Mesendoderm (in vitro differentiated cells): ENCODE measurements at regions not wholly inside any gene's neighbourhood (a gene's known extent, or its start where the extent isn't known, plus 50 kb on each side); places are given as distances from the start of the nearest gene placed in this dataset.

Source experiments
- DNase-seq: peaks from one replicate; pipeline ENCODE4 v3.0.0; 2013
- H2AK5ac ChIP-seq: 2 replicates; pipeline ENCODE4 v1.6.1; 2013; ENCODE audit warnings: low read length, inconsistent platforms
- H2BK120ac ChIP-seq: 2 replicates; pipeline ENCODE4 v1.6.1; 2013; ENCODE audit warnings: low read depth, mild to moderate bottlenecking, low read length, moderate library complexity, mixed read lengths
- H2BK15ac ChIP-seq: replicated peaks from 2 replicates; pipeline ENCODE4 v1.6.1; 2013; ENCODE audit warnings: low read depth, mild to moderate bottlenecking, moderate library complexity
- H2BK5ac ChIP-seq: 2 replicates; pipeline ENCODE4 v1.6.1; 2013; ENCODE audit warnings: low read length, inconsistent platforms
- H3K18ac ChIP-seq: 2 replicates; pipeline ENCODE4 v1.6.1; 2013; ENCODE audit warnings: mild to moderate bottlenecking, low read length, mixed read lengths
- H3K23ac ChIP-seq: one replicate; pipeline ENCODE4 v1.6.1; 2013; ENCODE audit warnings: low read length
- H3K27ac ChIP-seq: 2 replicates; pipeline ENCODE4 v1.5.1; 2013; ENCODE audit warnings: low read depth, mild to moderate bottlenecking, inconsistent platforms, low read length, moderate library complexity
- H3K27me3 ChIP-seq: 2 replicates; pipeline ENCODE4 v1.6.1; 2013; ENCODE audit warnings: low read length, control low read depth, mild to moderate bottlenecking, inconsistent platforms; ENCODE audit not compliant: insufficient read depth, poor library complexity
- H3K36me3 ChIP-seq: 2 replicates; pipeline ENCODE4 v1.6.1; 2013; ENCODE audit warnings: low read length, inconsistent platforms; ENCODE audit not compliant: control insufficient read depth, insufficient read depth
- H3K4ac ChIP-seq: one replicate; pipeline ENCODE4 v1.6.1; 2013; ENCODE audit warnings: low read depth, mild to moderate bottlenecking, low read length, moderate library complexity
- H3K4me1 ChIP-seq: 2 replicates; pipeline ENCODE4 v1.6.1; 2013; ENCODE audit warnings: low read depth, low read length, inconsistent platforms; ENCODE audit not compliant: control insufficient read depth
- H3K4me2 ChIP-seq: 2 replicates; pipeline ENCODE4 v1.6.1; 2013; ENCODE audit warnings: low read length
- H3K4me3 ChIP-seq: 2 replicates; pipeline ENCODE4 v1.5.1; 2013; ENCODE audit warnings: mild to moderate bottlenecking, low read length
- H3K56ac ChIP-seq: one replicate; pipeline ENCODE4 v1.6.1; 2013; ENCODE audit warnings: low read length
- H3K79me1 ChIP-seq: 2 replicates; pipeline ENCODE4 v1.6.1; 2013; ENCODE audit warnings: low read length, inconsistent platforms
- H3K79me2 ChIP-seq: 2 replicates; pipeline ENCODE4 v1.6.1; 2013; ENCODE audit warnings: mild to moderate bottlenecking, low read length; ENCODE audit not compliant: control insufficient read depth, insufficient read depth
- H3K9ac ChIP-seq: 2 replicates; pipeline ENCODE4 v1.6.1; 2013; ENCODE audit warnings: low read length, inconsistent platforms
- H4K5ac ChIP-seq: one replicate; pipeline ENCODE4 v1.6.1; 2013; ENCODE audit warnings: low read length
- H4K8ac ChIP-seq: one replicate; pipeline ENCODE4 v1.6.1; 2013; ENCODE audit warnings: low read depth, mild to moderate bottlenecking, control low read depth, low read length, moderate library complexity
- WGBS: extraction: QIAGEN DNeasy Blood & Tissue Kit; methylation state at CpG from one replicate; pipeline ENCODE4 v1.1.7; 2013; ENCODE audit warnings: low lambda C conversion rate, missing lambda C conversion rate; ENCODE audit not compliant: insufficient coverage; ENCODE audit errors: extremely low coverage; 5-methylcytosine and 5-hydroxymethylcytosine counted together

- no peaks in the 10 kb centered on the region for H3K36me3 ChIP-seq
- H3K9ac ChIP-seq, result no peak overlapping the region
- no CpG with 5 or more reads among the region's 3 CpGs for whole genome bisulfite sequencing
- H3K23ac ChIP-seq, result no peak overlapping the region
- H3K79me1 ChIP-seq, result no peaks in the 10 kb centered on the region
- DNase-seq, result peak; percentile 54
- H3K4me3 ChIP-seq, result no peak overlapping the region
- no peak overlapping the region for H2BK15ac ChIP-seq
- H2AK5ac ChIP-seq, result no peak overlapping the region
- H3K4ac ChIP-seq, result no peak overlapping the region
- H3K4me1 ChIP-seq, result no peaks in the 10 kb centered on the region
- no peak overlapping the region for H3K56ac ChIP-seq
- H3K4me2 ChIP-seq, result no peak overlapping the region
- H3K18ac ChIP-seq, result no peak overlapping the region
- no peaks in the 10 kb centered on the region for H3K79me2 ChIP-seq
- no peak overlapping the region for H2BK5ac ChIP-seq
- no peak overlapping the region for H4K5ac ChIP-seq
- no peak overlapping the region for H4K8ac ChIP-seq
- no peak overlapping the region for H2BK120ac ChIP-seq
- H3K27me3 ChIP-seq, result no peaks in the 10 kb centered on the region
- H3K27ac ChIP-seq, result no peak overlapping the region
Observed at GRCh38 chr1:67601539-67601938, 83.5 kb upstream of the GADD45A start.

GRCh38 chr1:67601955-67602354 is 83.0 kb upstream of the GADD45A start:
- Histone ChIP-seq H4K8ac (no peak overlapping the region), H3K9ac (no peak overlapping the region), H3K79me1 (no peaks in the 10 kb centered on the region), H3K4me2 (no peak overlapping the region), H4K5ac (no peak overlapping the region), H3K4me1 (no peaks in the 10 kb centered on the region), H3K23ac (no peak overlapping the region), H3K79me2 (no peaks in the 10 kb centered on the region), H3K36me3 (no peaks in the 10 kb centered on the region), H3K56ac (no peak overlapping the region), H3K27me3 (no peaks in the 10 kb centered on the region), H3K4ac (no peak overlapping the region), H2AK5ac (no peak overlapping the region), H3K4me3 (no peak overlapping the region), H3K18ac (no peak overlapping the region), H2BK5ac (no peak overlapping the region), H2BK15ac (no peak overlapping the region), H2BK120ac (no peak overlapping the region), H3K27ac (no peak overlapping the region)
- no peak for DNase-seq
- WGBS, result no CpG with 5 or more reads among the region's 2 CpGs

DNA sequence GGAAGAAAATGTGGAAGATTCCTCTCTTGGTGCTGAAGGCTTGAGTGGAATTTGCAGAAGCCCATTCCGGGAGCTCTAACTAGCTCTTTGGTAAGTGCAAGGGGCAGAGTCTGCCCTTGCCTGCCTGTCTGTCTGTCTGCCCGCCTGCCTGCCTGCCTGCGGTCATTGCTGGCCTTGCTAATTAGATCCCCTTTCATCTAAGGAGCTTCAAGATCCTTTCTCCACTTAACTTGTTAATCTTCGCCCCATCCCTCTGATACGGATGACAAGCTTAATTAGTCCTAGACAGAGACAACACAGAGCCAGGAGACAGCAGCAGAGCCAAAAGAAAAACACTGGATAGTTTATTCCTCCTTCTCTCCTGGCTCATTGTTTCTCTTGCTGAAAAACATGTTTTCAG is 80.2 kb upstream of the GADD45A start:
- H2BK120ac ChIP-seq, result no peak overlapping the region
- H2BK5ac ChIP-seq, result no peak overlapping the region
- H3K4me1 ChIP-seq, result no peaks in the 10 kb centered on the region
- H3K23ac ChIP-seq, result no peak overlapping the region
- no peaks in the 10 kb centered on the region for H3K27me3 ChIP-seq
- no peaks in the 10 kb centered on the region for H3K79me1 ChIP-seq
- no peak overlapping the region for H4K8ac ChIP-seq
- no peak overlapping the region for H3K4ac ChIP-seq
- no peaks in the 10 kb centered on the region for H3K36me3 ChIP-seq
- no CpG with 5 or more reads among the region's 5 CpGs for WGBS
- H3K79me2 ChIP-seq, result no peaks in the 10 kb centered on the region
- H3K27ac ChIP-seq, result no peak overlapping the region
- no peak overlapping the region for H3K18ac ChIP-seq
- H3K4me2 ChIP-seq, result no peak overlapping the region
- H3K56ac ChIP-seq, result no peak overlapping the region
- no peak overlapping the region for H3K9ac ChIP-seq
- DNase-seq, result peak; percentile 39
- no peak overlapping the region for H4K5ac ChIP-seq
- no peak overlapping the region for H3K4me3 ChIP-seq
- H2AK5ac ChIP-seq, result no peak overlapping the region
- no peak overlapping the region for H2BK15ac ChIP-seq

- Histone ChIP-seq H3K56ac (no peak overlapping the region), H2BK5ac (no peak overlapping the region), H3K18ac (no peak overlapping the region), H3K27ac (no peak overlapping the region), H3K36me3 (no peaks in the 10 kb centered on the region), H3K27me3 (no peaks in the 10 kb centered on the region), H3K4me2 (no peak overlapping the region), H3K79me2 (no peaks in the 10 kb centered on the region), H3K9ac (no peak overlapping the region), H3K4ac (no peak overlapping the region), H2BK15ac (no peak overlapping the region), H4K8ac (no peak overlapping the region), H2AK5ac (no peak overlapping the region), H3K4me1 (no peaks in the 10 kb centered on the region), H3K4me3 (no peak overlapping the region), H4K5ac (no peak overlapping the region), H3K23ac (no peak overlapping the region), H3K79me1 (no peaks in the 10 kb centered on the region), H2BK120ac (no peak overlapping the region)
- no CpG with 5 or more reads among the region's 7 CpGs for WGBS
- no peak for DNase-seq
Observed at GRCh38 chr1:67605209-67605780, 79.7 kb upstream of the GADD45A start.

DNA sequence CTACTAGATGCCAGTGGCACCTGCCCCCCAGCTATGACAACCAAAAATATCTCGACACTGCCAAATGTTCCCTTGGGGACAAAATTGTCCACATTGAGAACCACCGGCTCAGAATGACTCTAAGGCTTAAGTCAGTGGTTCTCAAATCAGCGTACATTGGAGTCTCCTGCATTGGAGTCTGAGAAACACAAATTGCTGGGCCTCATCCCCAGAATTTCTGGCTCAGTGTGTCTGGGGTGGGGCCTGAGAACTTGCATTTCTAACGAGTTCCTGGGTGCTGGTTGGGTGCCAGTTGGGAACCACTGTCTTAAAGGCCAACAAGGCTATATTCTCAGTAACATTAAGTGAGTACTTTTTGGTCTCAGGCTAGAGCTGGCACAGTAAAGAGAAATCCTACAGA is 77.7 kb upstream of the GADD45A start:
- no peak overlapping the region for H2BK15ac ChIP-seq
- H3K79me2 ChIP-seq, result no peaks in the 10 kb centered on the region
- H3K4me2 ChIP-seq, result no peak overlapping the region
- no peaks in the 10 kb centered on the region for H3K4me1 ChIP-seq
- H3K56ac ChIP-seq, result no peak overlapping the region
- no peak overlapping the region for H3K9ac ChIP-seq
- no peak for DNase-seq
- no peak overlapping the region for H4K8ac ChIP-seq
- H2BK5ac ChIP-seq, result no peak overlapping the region
- H4K5ac ChIP-seq, result no peak overlapping the region
- WGBS, result no CpG with 5 or more reads among the region's 4 CpGs
- H3K18ac ChIP-seq, result no peak overlapping the region
- H3K4me3 ChIP-seq, result no peak overlapping the region
- no peak overlapping the region for H3K23ac ChIP-seq
- no peaks in the 10 kb centered on the region for H3K36me3 ChIP-seq
- no peaks in the 10 kb centered on the region for H3K79me1 ChIP-seq
- H3K27me3 ChIP-seq, result no peaks in the 10 kb centered on the region
- no peak overlapping the region for H2AK5ac ChIP-seq
- H3K4ac ChIP-seq, result no peak overlapping the region
- H3K27ac ChIP-seq, result no peak overlapping the region
- H2BK120ac ChIP-seq, result no peak overlapping the region

GRCh38 chr1:67607699-67608098 is 77.3 kb upstream of the GADD45A start:
- Histone ChIP-seq H2BK15ac (no peak overlapping the region), H3K4me1 (no peaks in the 10 kb centered on the region), H2BK120ac (no peak overlapping the region), H3K9ac (no peak overlapping the region), H2AK5ac (no peak overlapping the region), H3K79me1 (no peaks in the 10 kb centered on the region), H2BK5ac (no peak overlapping the region), H4K5ac (no peak overlapping the region), H3K36me3 (no peaks in the 10 kb centered on the region), H3K4me2 (no peak overlapping the region), H3K27ac (no peak overlapping the region), H3K79me2 (no peaks in the 10 kb centered on the region), H3K56ac (no peak overlapping the region), H3K4ac (no peak overlapping the region), H3K4me3 (no peak overlapping the region), H3K27me3 (no peaks in the 10 kb centered on the region), H4K8ac (no peak overlapping the region), H3K18ac (no peak overlapping the region), H3K23ac (no peak overlapping the region)
- WGBS, result no CpG with 5 or more reads among the region's 6 CpGs
- DNase-seq, result no peak
